Thoracic aorta (tissue), 2 donors: ENCODE measurements at regions not wholly inside any gene's neighbourhood (a gene's known extent, or its start where the extent isn't known, plus 50 kb on each side); places are given as distances from the start of the nearest gene placed in this dataset.

Experiments used
- ATAC-seq: fragments of 150-250 bp; one replicate; pipeline ENCODE4 v1.8.0; 2017; ENCODE audit warnings: low read depth; ENCODE audit not compliant: insufficient number of reproducible peaks, low FRiP score
- DNase-seq: peaks from one replicate; pipeline ENCODE4 v3.0.0-alpha.2; 2020; ENCODE audit warnings: low spot score
- H3K27ac ChIP-seq, 2 donors: fragments of 200-600 bp; sonication (generic); 1 replicate in 1 of 2; 2 replicates in 1 of 2; pipeline ENCODE4 v1.5.1; 2016; ENCODE audit warnings: mild to moderate bottlenecking in 2 of 2, moderate library complexity in 2 of 2
- H3K27me3 ChIP-seq: fragments of 200-600 bp; sonication (generic); replicated peaks from 2 replicates; pipeline ENCODE4 v1.6.0; 2016; ENCODE audit warnings: mild to moderate bottlenecking; ENCODE audit not compliant: insufficient read depth
- H3K36me3 ChIP-seq: fragments of 200-600 bp; sonication (generic); one replicate; pipeline ENCODE4 v1.5.1; 2016
- H3K4me1 ChIP-seq, 2 donors: fragments of 200-600 bp; sonication (generic); 1 replicate in 1 of 2; 2 replicates in 1 of 2; pipeline versions ENCODE4 v1.5.1 to v1.6.0; 2016; ENCODE audit warnings: low read depth in 2 of 2, mild to moderate bottlenecking in 1 of 2; ENCODE audit not compliant: control insufficient read depth in 1 of 2
- H3K4me3 ChIP-seq: fragments of 200-600 bp; sonication (generic); 2 replicates; pipeline ENCODE4 v1.5.1; 2016; ENCODE audit warnings: mild to moderate bottlenecking
- H3K9me3 ChIP-seq: fragments of 200-600 bp; sonication (generic); 2 replicates; pipeline ENCODE4 v1.5.1; 2016
- CTCF ChIP-seq: fragments of 200-600 bp; sonication (generic); IDR thresholded peaks from one replicate; pipeline ENCODE4 v1.5.1; 2019; ENCODE audit warnings: antibody characterized with exemption

GRCh38 chr20:10861619-10862018 is 187.8 kb upstream of the JAG1 start:
- ATAC-seq: no peak
- H3K27ac ChIP-seq: peak overlapping the region in 1 of 2 donors; percentile 3
- TF ChIP-seq CTCF: no peak
- H3K36me3 ChIP-seq: no peaks in the 10 kb centered on the region
- no peaks in the 10 kb centered on the region for H3K27me3 ChIP-seq
- DNase-seq: no peak
- peaks cover 18 to 60% of the 10 kb centered on the region in 2 donors for H3K4me1 ChIP-seq
- H3K9me3 ChIP-seq: no peaks in the 10 kb centered on the region
- no peak overlapping the region for H3K4me3 ChIP-seq

- H3K4me3 ChIP-seq: peak overlapping the region; percentile 57
- no peaks in the 10 kb centered on the region for H3K27me3 ChIP-seq
- H3K36me3 ChIP-seq: no peaks in the 10 kb centered on the region
- ATAC-seq (peak; percentile 70), DNase-seq (no peak)
- TF ChIP-seq CTCF: no peak
- peaks cover 12 to 54% of the 10 kb centered on the region in 2 donors for H3K4me1 ChIP-seq
- no peaks in the 10 kb centered on the region for H3K9me3 ChIP-seq
- peak overlapping the region; percentile 70 to 75 for H3K27ac ChIP-seq
These were observed 189.7 kb upstream of the JAG1 start for GRCh38 chr20:10863337-10864060.

GRCh38 chr20:10864076-10864672 is 190.4 kb upstream of the JAG1 start:
- H3K4me1 ChIP-seq: peaks cover 12 to 54% of the 10 kb centered on the region in 2 donors
- peak overlapping the region; percentile 70 to 75 for H3K27ac ChIP-seq
- TF ChIP-seq CTCF: no peak
- H3K9me3 ChIP-seq: no peaks in the 10 kb centered on the region
- DNase-seq: no peak
- H3K4me3 ChIP-seq: peak overlapping the region; percentile 57
- H3K36me3 ChIP-seq: no peaks in the 10 kb centered on the region
- H3K27me3 ChIP-seq: no peaks in the 10 kb centered on the region
- peak; percentile 45 for ATAC-seq

- no peak for ATAC-seq
- H3K27ac ChIP-seq: no peak overlapping the region
- H3K4me3 ChIP-seq: no peak overlapping the region
- no peaks in the 10 kb centered on the region for H3K36me3 ChIP-seq
- no peaks in the 10 kb centered on the region for H3K27me3 ChIP-seq
- peaks cover 6 to 16% of the 10 kb centered on the region in 2 donors for H3K4me1 ChIP-seq
- H3K9me3 ChIP-seq: no peaks in the 10 kb centered on the region
- TF ChIP-seq CTCF: no peak
- no peak for DNase-seq
These were observed 194.5 kb upstream of the JAG1 start for GRCh38 chr20:10868299-10868698.

- TF ChIP-seq CTCF: no peak
- no peak for DNase-seq
- Histone ChIP-seq H3K4me1 (peaks cover 3 to 17% of the 10 kb centered on the region in 2 donors), H3K9me3 (no peaks in the 10 kb centered on the region), H3K4me3 (no peak overlapping the region), H3K27me3 (no peaks in the 10 kb centered on the region), H3K36me3 (no peaks in the 10 kb centered on the region), H3K27ac (no peak overlapping the region)
- no peak for ATAC-seq
These were observed 199.2 kb upstream of the JAG1 start for GRCh38 chr20:10873026-10873425.
